HG02943 (cell line): ENCODE measurements at regions not wholly inside any gene's neighbourhood (a gene's known extent, or its start where the extent isn't known, plus 50 kb on each side); places are given as distances from the start of the nearest gene placed in this dataset.
A peak's percentile ranks its signal among the peaks of the same experiment; 100 is the strongest.

Experiments used
- ATAC-seq: cut with Tn5 transposase; IDR thresholded peaks from one replicate; pipeline ENCODE4 v1.9.1; 2021; ENCODE audit warnings: mild to moderate bottlenecking, low read depth, moderate library complexity; ENCODE audit not compliant: unreplicated experiment

DNA sequence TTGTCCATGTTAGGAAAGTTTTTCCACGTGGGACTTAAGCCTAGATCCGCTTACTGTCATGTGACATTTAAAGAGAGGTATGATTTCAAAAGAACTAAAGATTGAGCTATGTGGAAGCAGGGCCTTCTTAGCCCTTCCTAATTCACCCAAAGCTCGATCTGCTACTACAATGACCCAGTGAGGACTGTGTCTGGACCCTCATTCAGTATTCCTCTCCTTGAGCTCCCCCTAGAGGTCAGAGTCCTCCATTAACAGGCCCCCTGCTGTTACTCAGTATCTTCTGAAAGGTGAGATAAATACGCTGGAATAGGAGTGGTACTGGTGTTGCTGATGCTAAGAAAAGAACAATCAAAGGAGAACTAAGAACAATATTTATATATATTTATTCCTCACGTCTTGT is 414.0 kb downstream of the GJA1 start:
- peak; percentile 86 for ATAC-seq

DNA sequence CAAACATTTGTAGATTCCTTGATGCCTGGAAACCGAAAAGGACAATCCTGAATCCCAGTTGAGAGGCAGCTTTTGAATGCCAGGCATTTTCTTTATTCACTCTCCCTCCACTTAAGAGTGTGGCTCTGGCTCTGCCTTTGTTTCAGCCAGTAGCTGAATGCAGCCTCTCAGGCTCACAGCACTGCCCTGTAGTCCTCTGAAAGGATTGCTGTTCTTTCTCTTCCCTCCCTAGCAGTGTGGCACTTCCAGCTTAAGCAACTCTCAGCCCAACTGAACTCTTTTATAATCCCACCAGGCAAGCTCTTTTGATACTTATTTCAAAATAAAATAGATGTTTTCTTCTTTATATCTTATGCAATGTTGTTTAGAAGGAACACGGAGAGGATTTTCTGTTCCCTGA is 415.6 kb downstream of the GJA1 start:
- no peak for ATAC-seq

DNA sequence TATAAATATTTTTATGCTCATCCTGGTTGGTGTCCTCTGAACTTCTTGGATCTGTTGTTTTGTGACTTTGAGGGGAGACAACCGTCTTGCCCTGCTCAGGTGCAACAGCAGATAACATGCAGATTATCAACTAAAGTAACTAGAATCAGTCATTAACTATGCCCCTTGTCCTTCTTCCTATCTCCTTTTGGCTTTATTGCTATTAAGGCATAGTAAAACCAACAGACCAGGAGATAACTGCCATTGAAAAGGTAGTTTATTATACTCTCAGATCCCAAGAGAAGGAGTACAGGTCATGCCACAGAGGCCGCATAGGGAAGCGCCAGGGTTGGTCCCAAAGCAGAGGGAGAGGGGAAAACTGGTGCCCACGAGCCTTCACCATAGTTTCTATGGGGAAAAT is 418.2 kb downstream of the GJA1 start:
- no peak for ATAC-seq

DNA sequence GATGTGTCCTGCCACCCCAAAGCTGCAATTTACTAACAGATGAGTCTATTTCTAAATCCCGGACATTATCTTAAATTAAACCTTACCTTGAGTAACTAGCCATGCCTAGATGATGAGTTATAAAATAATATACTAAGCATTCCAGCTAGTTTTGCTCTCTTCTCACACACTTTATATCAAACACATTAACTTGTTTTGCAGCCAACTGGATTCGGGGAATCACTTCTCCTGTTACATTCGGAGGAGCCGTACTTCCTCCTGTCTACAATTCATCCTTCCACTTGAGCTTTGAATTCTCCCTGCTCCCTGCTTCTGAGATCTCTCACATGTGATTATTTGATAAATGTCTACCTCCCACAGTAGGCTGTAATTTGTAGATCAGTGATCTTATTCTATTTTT is 420.1 kb downstream of the GJA1 start:
- no peak for ATAC-seq

DNA sequence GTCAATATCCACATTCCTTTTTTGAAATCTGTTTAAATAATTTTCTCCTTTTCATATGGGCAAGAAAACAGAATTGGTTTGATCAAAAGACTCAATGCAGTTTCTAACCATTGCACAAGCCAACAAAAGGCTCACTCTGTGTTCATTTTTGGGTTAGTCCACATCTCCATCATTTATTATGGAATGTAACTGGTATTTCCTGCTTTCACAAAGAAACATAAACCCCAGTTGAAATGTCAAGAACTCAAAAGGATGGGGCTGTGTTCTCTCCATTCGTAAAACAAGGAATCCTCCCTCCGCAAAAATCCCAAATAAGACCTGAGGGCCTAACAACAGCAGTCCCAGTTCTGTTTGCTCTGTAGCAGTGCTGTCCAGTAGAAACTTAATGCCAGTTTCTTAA is 420.9 kb downstream of the GJA1 start:
- no peak for ATAC-seq

DNA sequence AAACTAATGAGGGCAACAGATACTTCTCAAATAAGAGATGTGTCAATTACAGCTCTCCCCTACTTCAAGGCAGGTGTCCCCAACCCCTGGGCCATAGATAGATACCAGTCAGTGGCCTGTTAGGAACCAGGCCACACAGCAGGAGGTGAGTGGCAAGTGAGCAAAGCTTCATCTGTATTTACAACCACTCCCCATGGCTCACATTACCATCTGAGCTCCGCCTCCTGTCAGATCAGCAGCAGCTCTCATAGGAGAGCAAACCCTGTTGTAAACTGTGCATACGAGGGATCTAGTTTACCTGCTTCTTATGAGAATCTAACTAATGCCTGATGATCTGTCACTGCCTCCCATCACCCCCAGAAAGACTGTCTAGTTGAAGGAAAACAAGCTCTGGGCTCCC is 422.1 kb downstream of the GJA1 start:
- no peak for ATAC-seq

DNA sequence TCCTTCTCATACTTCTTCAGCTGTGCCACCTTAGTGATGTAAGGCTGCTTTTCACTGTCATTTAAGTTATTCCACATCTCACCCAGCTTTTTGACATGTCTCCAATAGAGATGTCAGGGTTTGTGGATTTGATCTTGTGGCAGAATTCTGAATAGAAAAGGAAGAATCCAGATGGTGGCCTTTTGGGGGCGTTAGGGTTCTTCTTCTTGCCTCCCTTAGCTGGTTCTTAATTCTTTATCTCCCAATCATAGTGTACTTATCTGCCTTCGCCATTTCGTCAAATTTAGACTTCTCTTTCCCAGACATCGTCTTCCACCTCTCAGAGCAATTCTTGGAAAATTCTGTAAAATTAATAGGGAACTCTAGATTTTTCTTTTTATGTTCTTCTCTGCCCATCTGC is 422.9 kb downstream of the GJA1 start:
- ATAC-seq = no peak

DNA sequence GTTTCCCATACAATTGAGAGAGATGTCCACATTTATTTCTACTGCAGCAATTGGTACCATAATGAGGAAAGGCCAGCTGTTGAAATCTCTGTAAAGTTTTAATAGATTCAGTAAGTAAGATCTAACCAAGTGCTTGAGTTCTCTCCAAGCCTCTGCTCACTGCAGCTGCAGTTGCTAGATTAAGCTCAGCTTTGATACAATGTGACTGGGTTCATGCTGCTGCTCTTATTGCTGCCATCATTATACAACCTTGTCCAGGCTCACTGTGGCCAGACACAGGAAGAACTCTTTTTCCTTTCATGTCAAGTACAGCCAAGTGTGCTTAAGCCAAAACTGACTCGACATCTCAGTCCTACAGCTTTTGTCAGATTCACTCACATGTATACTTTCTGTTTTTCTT is 423.5 kb downstream of the GJA1 start:
- ATAC-seq = no peak

DNA sequence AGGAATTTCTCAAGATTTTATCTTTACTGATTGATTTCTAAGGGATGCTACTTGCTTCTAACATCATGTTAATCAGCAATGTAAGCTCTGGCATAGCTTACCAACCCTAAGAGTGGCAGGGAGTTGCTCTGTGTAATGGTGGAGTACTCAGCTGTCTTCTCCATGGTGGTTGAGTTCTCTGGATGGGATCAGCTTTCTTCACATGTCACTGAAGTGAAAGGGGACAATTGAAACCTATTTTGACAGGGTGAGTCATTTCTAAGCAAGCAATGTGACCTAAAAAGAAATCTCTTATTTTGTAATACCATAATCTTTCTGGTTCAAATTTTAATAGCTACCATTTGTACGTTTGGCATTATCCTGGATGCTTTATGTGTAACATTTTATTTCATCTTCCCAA is 430.4 kb downstream of the GJA1 start:
- no peak for ATAC-seq

DNA sequence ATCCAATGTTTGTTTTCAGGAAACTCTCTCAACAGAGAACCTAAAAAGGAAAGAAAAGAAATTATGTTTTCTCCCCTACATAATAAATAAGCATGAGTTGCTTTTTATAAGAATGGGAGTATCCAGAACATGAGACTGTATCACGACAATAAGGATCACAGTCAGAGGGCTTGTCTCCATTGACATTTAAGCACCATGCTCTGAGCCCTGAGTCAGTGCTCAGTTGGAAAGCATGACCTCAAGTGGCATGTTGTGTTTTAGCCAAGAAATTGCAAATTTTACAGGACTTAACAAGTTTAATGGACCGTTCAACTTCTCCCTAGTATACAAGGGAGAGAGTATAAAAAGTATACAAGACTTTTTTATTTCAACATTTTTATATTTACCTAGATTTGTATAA is 431.6 kb downstream of the GJA1 start:
- no peak for ATAC-seq

DNA sequence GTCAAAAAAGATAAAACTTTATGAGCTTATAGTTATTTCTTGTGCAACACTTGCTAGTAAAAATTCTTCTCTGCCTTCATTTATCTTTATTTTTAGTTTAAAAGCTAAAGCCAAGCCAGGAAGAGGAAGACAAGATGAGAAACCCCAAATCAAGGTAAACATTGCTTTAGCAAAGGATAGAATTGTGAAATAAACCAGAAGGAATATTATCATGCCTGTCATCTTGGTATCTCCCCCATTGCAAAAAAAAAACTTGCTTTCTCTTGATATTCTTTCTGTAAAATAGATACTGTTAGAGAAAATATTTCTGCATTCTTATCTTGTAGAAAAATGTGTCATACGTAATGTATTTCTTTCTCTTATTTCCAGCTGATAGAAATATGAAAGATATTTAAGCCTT is 432.8 kb downstream of the GJA1 start:
- no peak for ATAC-seq

DNA sequence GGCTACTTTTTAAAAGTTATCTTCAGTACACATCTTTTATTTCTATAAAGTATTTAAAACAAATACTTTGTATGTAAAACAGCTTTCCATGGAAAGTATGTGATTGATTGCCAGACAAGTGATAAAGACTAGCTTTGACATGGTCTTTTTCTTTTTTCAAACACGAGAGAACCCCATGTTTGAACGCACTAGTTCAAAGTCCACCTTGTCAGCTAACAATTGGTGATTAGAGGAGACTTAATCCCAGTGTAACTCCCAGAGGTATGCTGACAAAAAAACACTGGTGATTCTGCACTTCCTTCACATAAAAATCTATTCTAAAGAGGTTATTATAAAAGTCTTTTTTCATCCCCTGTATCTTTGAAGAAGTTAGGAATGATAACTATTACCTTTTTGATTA is 438.1 kb downstream of the GJA1 start:
- no peak for ATAC-seq

DNA sequence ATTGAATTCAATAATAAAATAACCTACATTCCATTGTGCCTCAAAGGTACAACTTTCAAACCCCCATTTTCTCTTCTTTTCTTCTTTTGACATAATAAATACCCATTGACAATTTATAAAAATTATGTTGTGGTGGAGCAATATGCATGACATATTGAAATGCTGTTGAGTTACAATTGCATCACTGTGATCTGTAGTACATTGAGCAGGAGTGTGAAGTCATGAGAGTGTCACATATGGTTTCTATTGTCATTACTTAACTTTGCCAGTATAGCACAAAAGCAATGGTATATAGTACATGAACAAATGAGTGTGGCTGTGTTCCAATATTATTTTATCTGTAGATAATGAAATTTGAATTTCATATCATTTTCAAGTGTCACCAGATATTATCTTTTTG is 441.3 kb downstream of the GJA1 start:
- no peak for ATAC-seq

DNA sequence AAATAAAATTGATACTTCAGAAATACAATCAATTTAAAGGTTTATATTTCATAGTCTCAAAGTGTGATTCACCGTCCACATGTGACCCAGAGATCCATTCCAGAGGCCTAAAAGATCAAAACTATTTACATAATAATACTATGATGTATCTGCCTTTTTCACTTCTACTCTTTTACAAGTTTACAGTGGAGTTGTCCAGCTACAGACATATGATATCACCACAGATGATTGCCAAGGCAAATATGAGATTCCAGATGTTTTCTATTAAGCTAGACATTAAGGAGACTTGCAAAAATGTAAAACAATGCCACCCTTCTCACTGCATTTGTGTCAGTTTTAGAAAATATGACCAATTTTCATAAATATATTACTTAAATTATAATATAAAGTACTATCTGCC is 443.7 kb downstream of the GJA1 start:
- no peak for ATAC-seq

DNA sequence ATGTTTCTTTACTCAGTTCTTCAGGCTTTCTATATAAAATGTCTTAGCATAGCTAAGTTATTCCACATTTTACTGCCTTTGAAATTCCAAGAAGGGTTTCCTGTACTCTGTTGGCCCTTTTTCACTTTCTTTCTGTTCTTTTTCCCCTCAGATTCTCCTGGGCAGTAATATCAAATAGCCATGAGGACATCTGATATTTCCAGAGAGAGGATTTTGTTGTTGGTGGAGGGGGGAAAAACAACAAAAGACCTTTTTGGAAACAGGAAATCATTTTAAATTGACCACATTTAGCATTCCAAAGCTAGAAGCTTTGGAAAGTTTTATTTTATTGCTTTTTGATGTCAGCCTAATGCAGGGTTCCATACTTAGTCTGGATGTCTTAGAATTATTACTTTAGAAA is 445.4 kb downstream of the GJA1 start:
- no peak for ATAC-seq

DNA sequence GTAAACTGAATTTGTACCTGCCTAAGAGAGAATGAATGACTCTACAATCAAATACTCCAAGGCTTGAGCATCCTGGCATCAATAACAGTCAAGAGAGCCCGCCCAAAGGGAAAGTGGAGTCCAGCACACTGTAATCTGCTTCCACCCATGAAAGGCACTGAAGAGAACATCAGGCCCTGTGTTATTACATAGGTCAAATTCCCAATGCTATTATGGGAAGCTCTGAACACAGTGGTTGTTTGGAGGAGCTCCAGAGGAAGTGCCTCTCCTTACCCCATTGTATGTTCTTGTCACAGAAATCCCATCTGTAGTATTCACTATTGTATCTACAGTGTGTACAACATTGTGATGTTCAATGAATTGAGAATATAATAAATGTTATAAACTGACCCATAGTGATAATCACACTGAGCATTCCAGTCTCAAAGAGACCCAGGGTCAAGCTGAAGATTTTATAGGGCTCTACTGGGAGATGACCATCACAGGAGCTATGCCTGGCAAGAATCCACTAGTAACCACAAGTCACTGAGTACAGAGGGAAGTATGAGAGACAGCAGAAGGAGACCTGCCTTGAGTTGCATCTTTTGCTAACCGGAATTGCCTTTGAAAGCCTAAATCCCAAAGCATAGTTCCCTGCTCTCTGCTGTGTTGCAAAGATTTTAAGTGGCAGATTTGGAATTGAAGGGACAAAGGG is 446.7 kb downstream of the GJA1 start:
- ATAC-seq = no peak

DNA sequence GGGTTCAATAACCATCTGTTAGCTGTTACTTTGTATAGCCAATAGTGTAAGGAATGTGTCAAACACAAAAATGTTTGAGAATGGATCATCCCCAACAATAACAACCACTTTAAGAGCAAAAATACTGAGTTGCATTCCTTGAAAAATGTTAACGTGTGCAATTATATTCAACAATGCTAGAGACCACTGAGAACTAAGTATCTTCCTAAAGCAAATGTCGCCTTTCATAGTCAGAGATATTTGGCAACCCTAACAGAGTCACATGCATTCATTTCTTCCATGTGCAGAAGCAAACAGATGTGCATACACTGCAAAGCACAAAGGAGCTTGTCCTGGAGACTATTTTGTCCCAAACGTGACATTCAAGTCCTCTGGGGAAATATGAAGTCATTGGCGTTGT is 448.6 kb downstream of the GJA1 start:
- ATAC-seq = no peak

DNA sequence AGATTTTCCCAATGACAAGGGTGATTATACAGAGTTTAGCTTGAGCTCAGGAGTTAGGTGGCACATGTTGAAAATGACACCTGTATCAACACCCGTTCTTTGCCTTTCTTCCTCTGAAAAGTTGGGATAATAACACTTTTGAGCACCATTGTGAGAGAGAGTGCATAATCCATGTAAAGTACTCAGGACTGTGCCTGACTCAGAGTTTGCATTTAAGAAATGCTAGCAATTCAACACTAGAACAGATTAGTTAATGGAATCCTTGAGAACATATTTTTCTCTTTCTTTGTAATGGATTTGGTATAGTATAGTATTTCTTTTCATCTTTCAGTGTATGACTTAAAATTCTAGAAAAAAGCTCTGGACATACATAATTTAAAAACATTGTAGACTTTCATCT is 449.2 kb downstream of the GJA1 start:
- ATAC-seq = no peak

DNA sequence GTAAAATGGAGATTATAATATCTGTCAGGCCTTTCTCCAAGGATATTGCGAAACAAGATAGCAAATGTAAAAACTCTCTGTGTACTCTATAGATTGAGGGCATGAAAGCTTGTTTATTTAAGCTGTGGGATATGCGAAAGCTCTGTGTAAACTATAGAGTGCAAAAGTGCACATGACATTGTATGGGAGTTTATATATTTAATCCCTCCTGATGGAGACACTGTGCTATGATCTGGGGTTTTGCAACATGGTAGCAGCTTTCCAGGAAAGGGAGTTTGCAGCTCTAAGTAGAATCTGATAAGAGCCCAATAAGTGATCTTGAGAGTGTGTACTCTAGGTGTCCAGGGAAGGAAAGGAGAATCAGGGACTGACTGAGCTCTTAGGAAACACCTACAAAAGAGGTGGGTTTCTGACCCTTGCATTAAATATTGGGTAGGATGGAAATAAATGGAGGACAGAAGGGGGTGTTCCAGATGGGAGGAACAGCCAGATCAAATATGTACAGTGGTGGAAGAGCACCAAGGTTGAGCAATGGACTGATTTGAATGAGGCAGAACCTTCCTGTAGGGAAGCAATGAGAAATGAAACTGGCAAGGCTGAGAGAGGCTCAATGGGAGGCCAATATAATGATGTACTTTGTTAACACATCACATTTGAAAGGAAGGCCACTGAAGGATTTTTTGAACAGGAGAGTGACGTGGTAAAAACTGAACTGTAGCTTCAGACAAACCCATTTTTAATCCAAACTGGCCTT is 450.1 kb downstream of the GJA1 start:
- no peak for ATAC-seq

DNA sequence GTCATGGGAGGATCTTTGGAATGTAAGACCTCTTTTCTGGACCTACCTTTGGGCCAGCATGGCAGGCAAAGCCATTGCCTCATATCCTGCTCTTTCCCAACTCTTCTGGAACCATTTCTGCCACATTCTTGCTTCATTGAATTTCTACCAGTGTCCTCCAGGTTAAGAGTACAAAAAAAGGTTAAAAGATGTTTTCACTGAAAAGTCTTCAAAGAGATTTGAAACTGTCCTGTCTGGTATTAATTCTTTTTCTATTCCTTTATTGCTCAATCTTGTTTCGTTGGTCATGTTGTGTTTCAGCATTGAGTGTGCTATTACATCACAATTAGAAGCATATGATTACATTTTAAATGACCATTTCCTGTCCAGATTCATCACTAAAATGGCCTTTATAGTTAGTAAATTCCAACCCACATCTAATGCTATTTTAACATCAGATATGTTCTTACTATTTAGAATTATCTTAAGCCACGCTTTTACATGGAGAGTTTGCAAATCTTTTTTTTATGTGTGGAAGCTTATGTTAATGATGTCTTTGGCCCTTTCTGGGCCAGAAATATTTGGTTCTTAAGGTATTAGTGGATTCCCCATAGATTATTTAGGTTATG is 450.9 kb downstream of the GJA1 start:
- ATAC-seq = no peak

DNA sequence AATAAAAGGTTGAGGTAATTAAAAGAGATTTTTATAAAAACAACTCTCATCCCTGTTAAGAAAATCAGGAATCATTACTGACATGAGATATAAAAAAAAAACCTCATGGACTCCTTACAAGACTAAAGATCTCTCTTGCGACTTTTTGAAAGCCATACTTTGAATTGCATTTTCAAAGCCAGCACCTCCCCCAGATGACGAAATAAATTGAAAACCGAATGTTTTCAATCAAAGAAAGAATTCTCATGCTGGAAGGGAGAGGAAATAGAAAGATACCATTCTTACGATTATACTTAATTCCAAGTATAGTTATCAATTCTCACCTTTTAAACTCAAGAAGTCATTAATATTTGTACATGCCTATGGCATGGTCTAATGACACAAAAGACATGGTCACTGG is 452.3 kb downstream of the GJA1 start:
- ATAC-seq = no peak

DNA sequence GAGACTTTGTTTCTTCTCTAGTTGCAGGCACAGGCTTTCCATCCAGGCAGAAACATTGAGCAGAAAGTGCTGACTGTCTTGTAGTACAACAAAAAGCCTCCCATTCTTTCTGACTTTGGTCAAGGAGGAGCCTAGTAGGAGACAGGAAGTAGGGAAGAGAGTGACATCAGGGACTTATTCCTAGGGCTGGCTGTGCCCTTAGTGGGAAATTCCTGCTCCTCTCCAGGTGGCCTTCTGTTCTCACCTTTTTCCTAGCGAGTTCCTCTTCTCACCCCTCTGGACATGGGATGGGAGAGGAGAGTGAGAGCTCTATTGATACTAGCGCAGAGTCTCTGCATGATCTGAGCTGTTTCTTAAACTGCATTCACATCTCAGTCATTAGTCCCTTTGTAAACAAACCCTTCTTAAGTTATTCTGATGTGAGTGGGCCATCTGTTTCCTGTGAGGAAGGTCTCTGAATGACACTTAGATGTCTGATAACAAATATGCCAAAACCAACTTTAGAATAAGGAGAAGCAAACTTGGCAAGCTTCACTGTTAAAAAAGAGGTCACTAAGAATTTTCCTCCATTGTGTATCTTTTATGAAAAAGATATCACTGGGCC is 455.0 kb downstream of the GJA1 start:
- ATAC-seq = no peak
